Fibroblast of lung (primary cell): ENCODE measurements at regions not wholly inside any gene's neighbourhood (a gene's known extent, or its start where the extent isn't known, plus 50 kb on each side); places are given as distances from the start of the nearest gene placed in this dataset.

ENCODE experiments used
- DNase-seq, 2 donors: peaks; one replicate each; pipeline versions ENCODE4 v3.0.0 to v3.0.0-alpha.2; 2010; ENCODE audit warnings: low read depth in 2 of 2
- H2AFZ ChIP-seq: 2 replicates; pipeline ENCODE4 v1.5.1; 2012; ENCODE audit warnings: low read length, control low read depth, inconsistent platforms
- H3K27ac ChIP-seq: 2 replicates; pipeline ENCODE4 v1.5.1; 2011; ENCODE audit warnings: low read length, control low read depth; ENCODE audit not compliant: insufficient read depth
- H3K27me3 ChIP-seq: 2 replicates; pipeline ENCODE4 v1.5.1; 2011; ENCODE audit warnings: mild to moderate bottlenecking, low read length; ENCODE audit not compliant: control insufficient read depth, insufficient read depth
- H3K36me3 ChIP-seq: 2 replicates; pipeline ENCODE4 v1.5.1; 2011; ENCODE audit warnings: low read length; ENCODE audit not compliant: control insufficient read depth, insufficient read depth
- H3K4me1 ChIP-seq: 2 replicates; pipeline ENCODE4 v1.5.1; 2011; ENCODE audit warnings: low read length; ENCODE audit not compliant: control insufficient read depth, insufficient read depth; ENCODE audit errors: extremely low read depth
- H3K4me2 ChIP-seq: 2 replicates; pipeline ENCODE4 v1.5.1; 2011; ENCODE audit warnings: low read length, control low read depth; ENCODE audit not compliant: insufficient read depth; ENCODE audit errors: extremely low read depth
- H3K4me3 ChIP-seq, 4 experiments: fragments of 200-600 bp in 1 of 4; sonication (generic) in 1 of 4; replicated peaks in 1 of 4; 2 replicates each; pipeline ENCODE4 v1.5.1; 2011 to 2016; ENCODE audit warnings: low read length in 4 of 4, low read depth in 3 of 4, mild to moderate bottlenecking in 3 of 4, control low read depth in 2 of 4, inconsistent platforms in 1 of 4, mixed read lengths in 1 of 4; ENCODE audit not compliant: insufficient read depth in 1 of 4; ENCODE audit errors: control extremely low read depth in 1 of 4
- H3K79me2 ChIP-seq: 2 replicates; pipeline ENCODE4 v1.5.1; 2012; ENCODE audit warnings: mild to moderate bottlenecking, low read length, inconsistent platforms; ENCODE audit not compliant: control insufficient read depth, insufficient read depth
- H3K9ac ChIP-seq: 2 replicates; pipeline ENCODE4 v1.5.1; 2011; ENCODE audit warnings: mild to moderate bottlenecking, low read length, control low read depth; ENCODE audit not compliant: insufficient read depth
- H3K9me3 ChIP-seq: 2 replicates; pipeline ENCODE4 v1.5.1; 2012; ENCODE audit warnings: low read depth, low read length; ENCODE audit not compliant: control insufficient read depth, insufficient read depth
- H4K20me1 ChIP-seq: 2 replicates; pipeline ENCODE4 v1.5.1; 2011; ENCODE audit warnings: low read length; ENCODE audit not compliant: control insufficient read depth, insufficient read depth; ENCODE audit errors: extremely low read depth
- EZH2 ChIP-seq: IDR thresholded peaks from 2 replicates; pipeline ENCODE4 v1.5.1; 2012; ENCODE audit warnings: low read length, control low read depth, mild to moderate bottlenecking; ENCODE audit errors: missing control alignments
- TF ChIP-seq, protein P1 (sequence below), 2 donors: IDR thresholded peaks in 1 of 2; conservative IDR thresholded peaks in 1 of 2; 1 replicate in 1 of 2; 2 replicates in 1 of 2; pipeline ENCODE4 v1.5.1; 2011 to 2012; ENCODE audit warnings: low read length in 2 of 2, control low read depth in 1 of 2, inconsistent platforms in 1 of 2, low read depth in 1 of 2, mild to moderate bottlenecking in 1 of 2

DNA sequence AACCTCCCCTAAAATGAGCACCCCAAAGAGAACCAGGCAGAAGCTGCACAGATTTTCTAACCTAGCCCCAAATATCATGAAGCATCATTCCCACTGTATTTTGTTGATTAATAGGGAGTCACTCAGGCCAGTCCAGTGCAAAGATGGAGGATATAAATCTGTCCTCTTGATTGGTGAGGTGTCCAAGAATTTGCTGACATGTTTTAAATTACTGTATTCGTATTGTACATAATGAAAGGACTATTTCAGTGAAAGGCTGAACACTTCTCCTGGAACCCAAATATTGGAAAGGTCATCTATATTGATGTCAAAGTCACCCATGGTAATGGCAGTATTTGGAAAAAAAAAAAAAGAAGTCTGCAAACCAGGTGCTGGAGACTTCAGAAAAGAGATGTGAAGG lies 477.5 kb downstream of the RMST start:
- Histone ChIP-seq H3K9ac (no peak overlapping the region), H3K36me3 (no peaks in the 10 kb centered on the region), H3K79me2 (no peaks in the 10 kb centered on the region), H3K27ac (no peak overlapping the region), H4K20me1 (no peaks in the 10 kb centered on the region), H2AFZ (no peak overlapping the region), H3K27me3 (no peaks in the 10 kb centered on the region), H3K9me3 (no peaks in the 10 kb centered on the region), H3K4me2 (no peak overlapping the region), H3K4me1 (no peaks in the 10 kb centered on the region), H3K4me3 (no peak overlapping the region)
- DNase-seq: no peak
- no peak for TF ChIP-seq EZH2
- TF ChIP-seq, protein P1, sequence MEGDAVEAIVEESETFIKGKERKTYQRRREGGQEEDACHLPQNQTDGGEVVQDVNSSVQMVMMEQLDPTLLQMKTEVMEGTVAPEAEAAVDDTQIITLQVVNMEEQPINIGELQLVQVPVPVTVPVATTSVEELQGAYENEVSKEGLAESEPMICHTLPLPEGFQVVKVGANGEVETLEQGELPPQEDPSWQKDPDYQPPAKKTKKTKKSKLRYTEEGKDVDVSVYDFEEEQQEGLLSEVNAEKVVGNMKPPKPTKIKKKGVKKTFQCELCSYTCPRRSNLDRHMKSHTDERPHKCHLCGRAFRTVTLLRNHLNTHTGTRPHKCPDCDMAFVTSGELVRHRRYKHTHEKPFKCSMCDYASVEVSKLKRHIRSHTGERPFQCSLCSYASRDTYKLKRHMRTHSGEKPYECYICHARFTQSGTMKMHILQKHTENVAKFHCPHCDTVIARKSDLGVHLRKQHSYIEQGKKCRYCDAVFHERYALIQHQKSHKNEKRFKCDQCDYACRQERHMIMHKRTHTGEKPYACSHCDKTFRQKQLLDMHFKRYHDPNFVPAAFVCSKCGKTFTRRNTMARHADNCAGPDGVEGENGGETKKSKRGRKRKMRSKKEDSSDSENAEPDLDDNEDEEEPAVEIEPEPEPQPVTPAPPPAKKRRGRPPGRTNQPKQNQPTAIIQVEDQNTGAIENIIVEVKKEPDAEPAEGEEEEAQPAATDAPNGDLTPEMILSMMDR (conservative IDR thresholded peaks at IDR 0.05 in 1 of 2, IDR thresholded peaks at IDR 0.05 in 1 of 2; ENCODE audit: low read depth in 1 of 2, low read length in 2 of 2): no peak

DNA sequence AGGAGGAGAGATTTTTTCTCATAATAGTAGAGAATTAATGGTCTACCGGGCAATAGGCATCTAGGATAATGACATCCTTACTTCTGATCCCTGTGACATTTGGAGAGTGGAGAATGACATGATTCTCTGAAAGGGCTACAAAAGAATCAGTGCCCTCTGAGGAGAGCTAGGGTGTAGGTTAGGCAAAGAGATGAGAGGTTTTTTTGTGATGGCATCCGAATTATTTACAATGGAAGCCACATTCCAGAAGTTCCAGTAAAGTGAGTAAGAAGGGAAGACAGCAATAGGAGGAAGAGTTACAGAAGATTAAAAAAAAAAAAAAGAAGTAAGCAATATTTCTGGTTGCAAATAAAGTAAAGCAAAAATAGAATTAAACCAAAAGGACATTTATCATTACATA lies 478.0 kb downstream of the RMST start:
- Histone ChIP-seq H2AFZ (no peak overlapping the region), H3K4me1 (no peaks in the 10 kb centered on the region), H3K4me2 (no peak overlapping the region), H3K36me3 (no peaks in the 10 kb centered on the region), H3K9ac (no peak overlapping the region), H3K9me3 (no peaks in the 10 kb centered on the region), H4K20me1 (no peaks in the 10 kb centered on the region), H3K27me3 (no peaks in the 10 kb centered on the region), H3K4me3 (no peak overlapping the region), H3K79me2 (no peaks in the 10 kb centered on the region), H3K27ac (no peak overlapping the region)
- no peak for DNase-seq
- TF ChIP-seq, protein P1 (conservative IDR thresholded peaks at IDR 0.05 in 1 of 2, IDR thresholded peaks at IDR 0.05 in 1 of 2; ENCODE audit: low read depth in 1 of 2, low read length in 2 of 2): no peak
- TF ChIP-seq EZH2: no peak

DNA sequence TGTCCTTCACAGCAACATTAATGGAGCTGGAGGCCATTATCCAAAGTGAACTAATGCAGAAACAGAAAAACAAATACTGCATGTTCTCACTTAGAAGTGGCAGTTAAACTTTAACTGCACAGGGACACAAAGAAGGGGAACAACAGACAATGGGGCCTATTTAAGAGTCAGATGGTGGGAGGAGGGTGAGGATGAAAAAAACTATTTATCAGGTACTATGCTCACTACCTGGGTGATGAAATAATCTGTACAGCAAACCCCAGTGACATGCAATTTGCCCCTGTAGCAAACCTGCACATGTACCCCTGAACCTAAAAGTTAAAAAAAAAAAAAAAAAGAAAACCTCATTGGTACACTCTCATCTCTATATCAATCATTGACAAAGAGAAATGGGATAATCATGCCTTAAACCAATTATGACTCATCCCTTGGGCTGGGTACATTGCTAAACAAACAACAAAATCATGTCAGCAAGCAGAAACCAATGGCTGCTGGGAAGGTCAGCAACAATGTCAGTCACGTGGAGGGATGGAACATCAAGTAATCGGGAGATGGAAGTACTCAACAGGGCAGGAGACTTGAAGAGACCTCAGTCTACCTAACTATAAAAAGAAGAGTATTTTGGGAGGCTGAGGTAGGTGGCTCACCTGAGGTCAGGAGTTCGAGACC lies 479.2 kb downstream of the RMST start:
- Histone ChIP-seq H4K20me1 (no peaks in the 10 kb centered on the region), H3K79me2 (no peaks in the 10 kb centered on the region), H3K36me3 (no peaks in the 10 kb centered on the region), H3K4me2 (no peak overlapping the region), H3K4me3 (no peak overlapping the region), H3K9me3 (no peaks in the 10 kb centered on the region), H3K4me1 (no peaks in the 10 kb centered on the region), H3K9ac (no peak overlapping the region), H3K27me3 (no peaks in the 10 kb centered on the region), H3K27ac (no peak overlapping the region), H2AFZ (no peak overlapping the region)
- TF ChIP-seq, protein P1 (conservative IDR thresholded peaks at IDR 0.05 in 1 of 2, IDR thresholded peaks at IDR 0.05 in 1 of 2; ENCODE audit: low read depth in 1 of 2, low read length in 2 of 2): no peak
- TF ChIP-seq EZH2: no peak
- no peak for DNase-seq
